Spleen (tissue), 7 donors: ENCODE measurements at regions not wholly inside any gene's neighbourhood (a gene's known extent, or its start where the extent isn't known, plus 50 kb on each side); places are given as distances from the start of the nearest gene placed in this dataset.

Experiments
- POLR2A ChIP-seq, 3 donors: fragments of 450-650 bp; IDR thresholded peaks; one replicate each; pipeline ENCODE4 v1.5.1; 2017; ENCODE audit warnings: antibody characterized with exemption in 3 of 3, mild to moderate bottlenecking in 1 of 3
- POLR2AphosphoS5 ChIP-seq, 3 donors: sonication (generic); formaldehyde crosslinking; IDR thresholded peaks; one replicate each; pipeline ENCODE4 v1.5.1; 2017; ENCODE audit warnings: antibody characterized with exemption in 3 of 3
- TF ChIP-seq, protein P1 (sequence below), 11 experiments: fragments of 200-600 bp in 7 of 11; fragments of 450-650 bp in 4 of 11; sonication (generic) in 4 of 11; IDR thresholded peaks in 8 of 11; conservative IDR thresholded peaks in 3 of 11; 1 replicate in 7 of 11; 2 replicates in 4 of 11; pipeline versions ENCODE4 v1.4.0 to v1.8.0; 2016 to 2021; ENCODE audit warnings: antibody characterized with exemption in 11 of 11, inconsistent platforms in 4 of 11, mild to moderate bottlenecking in 1 of 11
- donor health status: DM: no; HTN: no; CAD: no; lungs with moderate emphysema.
- donor health status: DM: no; HTN: no; CAD: no.
- donor health status: DM: no; HTN: no; CAD: no.

DNA sequence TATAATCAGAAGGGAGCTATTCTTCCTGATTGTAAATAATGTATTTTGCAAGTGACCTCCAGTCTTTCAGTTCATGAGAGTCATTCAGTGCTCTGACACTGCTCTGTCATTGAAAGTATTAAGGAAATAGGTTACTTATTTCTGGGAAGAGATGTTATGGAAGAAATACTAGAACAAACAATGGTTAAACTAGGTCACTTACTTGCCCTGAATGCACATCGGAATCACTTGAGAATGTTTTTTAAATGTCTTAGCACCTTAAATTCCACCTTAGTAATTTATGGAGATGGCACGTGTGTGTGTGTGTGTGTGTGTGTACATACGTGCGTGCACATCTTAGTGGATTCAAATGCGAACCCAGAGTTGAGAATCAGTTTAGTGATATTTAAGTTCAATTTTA, 126.6 kb upstream of the KCNH7 start:
- TF ChIP-seq, protein P1, sequence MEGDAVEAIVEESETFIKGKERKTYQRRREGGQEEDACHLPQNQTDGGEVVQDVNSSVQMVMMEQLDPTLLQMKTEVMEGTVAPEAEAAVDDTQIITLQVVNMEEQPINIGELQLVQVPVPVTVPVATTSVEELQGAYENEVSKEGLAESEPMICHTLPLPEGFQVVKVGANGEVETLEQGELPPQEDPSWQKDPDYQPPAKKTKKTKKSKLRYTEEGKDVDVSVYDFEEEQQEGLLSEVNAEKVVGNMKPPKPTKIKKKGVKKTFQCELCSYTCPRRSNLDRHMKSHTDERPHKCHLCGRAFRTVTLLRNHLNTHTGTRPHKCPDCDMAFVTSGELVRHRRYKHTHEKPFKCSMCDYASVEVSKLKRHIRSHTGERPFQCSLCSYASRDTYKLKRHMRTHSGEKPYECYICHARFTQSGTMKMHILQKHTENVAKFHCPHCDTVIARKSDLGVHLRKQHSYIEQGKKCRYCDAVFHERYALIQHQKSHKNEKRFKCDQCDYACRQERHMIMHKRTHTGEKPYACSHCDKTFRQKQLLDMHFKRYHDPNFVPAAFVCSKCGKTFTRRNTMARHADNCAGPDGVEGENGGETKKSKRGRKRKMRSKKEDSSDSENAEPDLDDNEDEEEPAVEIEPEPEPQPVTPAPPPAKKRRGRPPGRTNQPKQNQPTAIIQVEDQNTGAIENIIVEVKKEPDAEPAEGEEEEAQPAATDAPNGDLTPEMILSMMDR (IDR thresholded peaks at IDR 0.05 in 8 of 11, conservative IDR thresholded peaks at IDR 0.05 in 3 of 11), result no peak
- TF ChIP-seq POLR2A (IDR thresholded peaks at IDR 0.05), result no peak
- TF ChIP-seq POLR2AphosphoS5 (IDR thresholded peaks at IDR 0.05), result no peak
